ENCODE measurements at regions not wholly inside any gene's neighbourhood (a gene's known extent, or its start where the extent isn't known, plus 50 kb on each side); places are given as distances from the start of the nearest gene placed in this dataset.
"Not testable (repeated sequence)": the region's sequence is repeated elsewhere in the genome, so short reads cannot be mapped to it uniquely, and the experiment has no call there.

- no peak for DNase-seq (ENCODE audit: low read depth)
Observed at GRCh38 chr2:37570773-37571586, 100.5 kb downstream of the CDC42EP3 start.

DNA sequence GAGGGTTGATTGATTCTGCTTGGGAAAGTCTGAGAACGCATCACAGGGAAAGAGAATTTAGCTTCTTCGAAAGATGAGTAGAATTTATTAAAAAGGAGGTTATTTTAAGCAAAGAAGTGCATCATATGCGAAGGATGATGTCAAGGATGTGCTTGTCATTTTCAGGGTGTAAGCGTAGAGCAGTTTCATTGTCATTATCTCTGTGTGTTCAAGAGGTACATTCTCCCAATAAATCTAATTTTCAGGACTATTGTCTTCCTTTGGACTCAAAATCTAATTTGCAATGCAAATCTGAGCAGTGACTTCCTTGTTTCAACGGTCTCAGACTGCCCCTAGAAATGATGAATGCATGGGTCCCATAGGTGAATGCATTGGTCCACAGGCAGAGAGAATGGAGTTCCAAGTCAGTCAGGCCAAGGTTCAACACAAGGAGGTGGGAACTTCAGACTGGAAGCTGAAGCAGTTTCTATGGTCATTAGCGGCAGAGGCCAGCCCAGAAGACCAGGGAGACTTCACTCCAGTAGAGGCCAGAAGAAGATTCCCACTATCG is 99.8 kb downstream of the CDC42EP3 start:
- DNase-seq (ENCODE audit: low read depth) = no peak

DNA sequence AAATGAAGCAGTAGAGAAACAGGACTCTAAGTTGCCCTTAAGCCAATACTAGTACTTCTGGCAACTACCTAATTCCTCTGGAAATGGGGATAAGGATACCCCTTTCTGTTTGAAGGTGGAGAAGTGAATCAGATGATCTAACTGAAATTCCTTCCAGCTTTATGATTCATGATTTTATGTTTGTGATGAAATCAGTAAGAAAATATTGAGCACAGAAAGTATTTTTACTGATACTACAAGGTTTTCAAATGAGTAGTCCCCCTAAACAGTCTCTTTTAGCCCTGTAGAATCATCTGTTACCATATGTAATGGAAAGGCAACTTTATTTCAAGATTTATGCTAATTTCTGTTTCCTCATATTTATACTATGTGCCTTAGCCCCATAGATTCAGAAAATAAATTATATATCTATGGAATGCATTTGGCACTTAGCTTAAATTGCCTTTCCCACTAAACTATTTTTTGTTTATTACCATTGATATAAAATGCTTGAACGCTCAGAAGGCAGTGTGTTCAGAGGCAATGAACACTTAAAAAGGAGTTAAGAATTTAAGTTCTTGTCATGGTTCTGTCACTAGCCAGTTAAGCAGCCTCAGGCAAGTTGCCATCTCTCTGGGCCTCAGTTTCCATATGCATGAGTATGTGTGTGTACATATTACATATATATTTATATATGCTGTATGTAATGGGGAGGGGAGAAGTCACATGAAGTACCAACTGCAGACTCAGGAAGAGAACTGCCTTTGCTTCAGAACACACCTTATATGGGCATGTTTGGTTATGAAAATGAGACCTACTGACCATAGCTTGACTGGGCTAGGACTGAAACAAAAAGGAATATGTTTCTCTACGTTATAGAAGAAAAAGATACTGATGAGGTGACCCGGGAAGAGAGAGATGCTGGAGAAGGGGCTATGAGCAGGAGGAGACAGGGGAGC is 97.7 kb downstream of the CDC42EP3 start:
- DNase-seq (ENCODE audit: low read depth) = no peak

DNA sequence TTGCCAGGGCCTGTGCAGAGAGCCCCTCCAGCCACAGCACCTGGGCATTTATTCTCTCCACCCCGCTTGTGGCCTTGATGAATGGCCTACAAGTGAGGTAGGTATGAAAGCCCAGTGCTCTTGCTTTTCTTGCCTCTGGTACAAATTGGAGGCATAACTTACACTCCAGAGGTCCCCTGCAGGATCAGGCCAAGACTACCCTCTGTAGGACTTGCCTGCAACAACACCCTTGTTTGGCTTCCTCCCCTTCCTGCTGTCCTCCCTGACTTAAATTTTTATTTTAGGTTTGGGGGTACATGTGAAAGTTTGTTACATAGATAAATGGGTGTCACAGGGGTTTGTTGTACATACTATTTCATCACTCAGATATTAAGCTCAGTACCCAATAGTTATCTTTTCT is 95.7 kb downstream of the CDC42EP3 start:
- no peak for DNase-seq (ENCODE audit: low read depth)

DNA sequence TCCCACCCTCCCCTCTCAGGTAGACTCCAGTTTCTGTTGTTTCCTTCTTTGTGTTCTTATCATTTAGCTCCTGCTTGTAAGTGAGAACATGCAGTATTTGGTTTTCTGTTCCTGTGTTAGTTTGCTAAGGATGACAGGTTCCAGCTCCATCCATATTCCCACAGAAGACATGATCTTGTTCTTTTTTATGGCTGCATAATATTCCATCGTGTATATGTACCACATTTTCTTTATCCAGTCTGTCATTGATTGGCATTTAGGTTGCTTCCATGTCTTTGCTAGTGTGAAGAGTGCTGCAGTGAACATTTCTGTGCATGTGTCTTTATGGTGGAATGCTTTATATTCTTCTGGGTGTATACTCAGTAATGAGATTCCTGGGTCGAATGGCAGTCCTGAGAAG is 95.2 kb downstream of the CDC42EP3 start:
- DNase-seq (ENCODE audit: low read depth) = not testable (repeated sequence)

GRCh38 chr2:37576831-37577230 is 94.6 kb downstream of the CDC42EP3 start:
- no peak for DNase-seq (ENCODE audit: low read depth)

- DNase-seq (ENCODE audit: low read depth) = no peak
Observed at GRCh38 chr2:37579192-37579713, 92.2 kb downstream of the CDC42EP3 start.

DNA sequence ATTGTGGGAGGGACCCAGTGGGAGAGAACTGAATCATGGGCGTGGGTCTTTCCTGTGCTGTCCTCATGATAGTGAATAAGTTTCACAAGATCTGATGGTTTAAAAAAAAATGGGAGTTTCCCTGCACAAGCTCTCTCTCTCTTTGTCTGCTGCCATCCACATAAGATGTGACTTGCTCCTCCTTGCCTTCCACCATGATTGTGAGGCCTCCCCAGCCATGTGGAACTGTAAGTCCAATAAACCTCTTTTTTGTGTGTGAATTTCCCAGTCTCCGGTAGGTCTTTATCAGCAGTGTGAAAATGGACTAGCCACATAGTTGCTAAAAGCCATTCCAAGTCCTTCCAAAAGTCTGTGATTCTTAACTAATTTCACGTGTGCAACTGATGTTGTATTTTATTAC is 91.5 kb downstream of the CDC42EP3 start:
- not testable (repeated sequence) for DNase-seq (ENCODE audit: low read depth)

DNA sequence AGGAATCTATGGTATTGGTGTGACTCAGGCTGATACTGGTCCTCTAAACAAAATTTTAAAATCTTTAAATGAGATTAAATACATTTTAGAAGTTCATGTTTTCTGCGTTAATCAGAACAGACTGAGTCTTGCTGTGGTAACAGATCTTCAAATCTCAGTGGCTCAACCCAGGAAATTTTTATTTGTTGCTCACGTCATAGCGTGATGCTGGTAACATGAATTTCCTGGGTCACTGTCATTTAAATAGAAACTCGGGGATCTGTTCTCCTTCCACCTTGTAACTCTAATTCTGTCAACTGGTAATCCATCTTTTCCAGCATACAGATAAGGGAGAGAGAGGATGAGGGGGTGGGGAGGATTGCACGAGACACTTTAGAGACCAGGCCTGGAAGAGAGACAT is 90.0 kb downstream of the CDC42EP3 start:
- no peak for DNase-seq (ENCODE audit: low read depth)

- DNase-seq (ENCODE audit: low read depth) = no peak
Observed at GRCh38 chr2:37582481-37583220, 88.8 kb downstream of the CDC42EP3 start.

DNA sequence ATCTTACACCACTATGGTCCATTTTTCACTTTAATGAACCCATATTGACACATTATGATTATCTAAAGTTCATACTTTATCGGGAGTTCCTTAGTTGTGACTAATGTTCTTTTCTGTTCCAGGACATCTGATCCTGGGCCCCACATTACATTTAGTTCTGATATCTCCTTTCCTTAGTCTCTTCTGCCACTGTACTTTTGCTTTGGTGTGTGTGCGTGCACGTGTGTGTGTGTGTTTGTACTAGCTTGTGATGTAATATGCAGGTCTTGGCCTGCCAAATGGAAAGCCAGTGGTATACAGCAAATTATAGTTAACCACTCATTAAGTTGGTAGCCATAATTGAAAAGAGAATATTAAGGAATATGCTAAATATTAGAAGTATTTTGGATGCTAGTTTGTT is 88.0 kb downstream of the CDC42EP3 start:
- no peak for DNase-seq (ENCODE audit: low read depth)

DNA sequence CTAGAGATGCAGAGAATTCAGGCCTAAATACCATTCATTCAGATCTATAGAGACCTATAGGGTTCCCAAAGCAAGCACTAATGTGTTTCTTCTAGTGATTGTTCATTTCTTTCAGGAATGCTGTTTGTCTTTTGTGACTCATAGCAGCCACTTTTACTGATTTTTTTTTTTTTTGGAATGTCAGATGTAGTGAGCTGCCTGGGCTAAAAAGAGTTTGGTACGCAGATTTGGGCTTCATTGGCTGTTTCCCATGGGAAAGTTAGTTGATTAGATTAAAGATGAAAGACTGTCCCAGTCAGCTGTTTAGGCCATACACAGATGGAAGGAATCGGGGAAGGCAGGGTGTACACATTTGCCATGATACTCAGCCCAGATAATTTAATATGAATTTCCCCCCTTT is 87.6 kb downstream of the CDC42EP3 start:
- no peak for DNase-seq (ENCODE audit: low read depth)

GRCh38 chr2:37585295-37585908 is 86.0 kb downstream of the CDC42EP3 start:
- DNase-seq (ENCODE audit: low read depth) = no peak

DNA sequence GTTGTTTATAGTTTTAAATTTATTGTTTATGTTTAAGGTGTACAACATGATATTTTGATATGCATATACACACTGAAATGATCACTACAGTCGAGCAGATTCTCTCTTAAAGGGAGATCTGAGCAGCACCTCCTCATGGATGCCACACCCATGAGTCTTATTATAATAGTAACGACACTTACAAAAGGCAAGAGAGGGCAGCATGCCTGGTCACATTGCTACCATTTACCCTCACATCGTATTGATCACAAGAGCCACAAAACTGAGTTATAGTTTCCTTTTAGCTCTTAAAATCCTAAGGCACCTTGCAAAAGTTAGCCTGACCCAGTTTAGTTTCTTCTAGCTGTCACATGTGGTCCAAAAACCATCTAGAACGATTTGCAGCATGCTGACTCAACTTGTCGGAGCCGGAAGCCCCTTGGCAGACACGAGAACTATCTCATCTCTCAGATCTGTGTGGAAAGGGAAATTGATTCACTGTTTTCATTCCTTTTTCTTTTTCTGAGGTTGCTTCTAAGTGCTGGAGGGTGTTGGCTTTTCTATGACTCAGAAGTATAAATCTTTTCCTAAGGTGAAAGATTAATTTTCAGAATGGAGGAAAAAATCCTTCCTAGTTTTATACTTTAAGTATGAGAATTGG is 85.3 kb downstream of the CDC42EP3 start:
- peak; percentile 42 for DNase-seq (ENCODE audit: low read depth)

DNA sequence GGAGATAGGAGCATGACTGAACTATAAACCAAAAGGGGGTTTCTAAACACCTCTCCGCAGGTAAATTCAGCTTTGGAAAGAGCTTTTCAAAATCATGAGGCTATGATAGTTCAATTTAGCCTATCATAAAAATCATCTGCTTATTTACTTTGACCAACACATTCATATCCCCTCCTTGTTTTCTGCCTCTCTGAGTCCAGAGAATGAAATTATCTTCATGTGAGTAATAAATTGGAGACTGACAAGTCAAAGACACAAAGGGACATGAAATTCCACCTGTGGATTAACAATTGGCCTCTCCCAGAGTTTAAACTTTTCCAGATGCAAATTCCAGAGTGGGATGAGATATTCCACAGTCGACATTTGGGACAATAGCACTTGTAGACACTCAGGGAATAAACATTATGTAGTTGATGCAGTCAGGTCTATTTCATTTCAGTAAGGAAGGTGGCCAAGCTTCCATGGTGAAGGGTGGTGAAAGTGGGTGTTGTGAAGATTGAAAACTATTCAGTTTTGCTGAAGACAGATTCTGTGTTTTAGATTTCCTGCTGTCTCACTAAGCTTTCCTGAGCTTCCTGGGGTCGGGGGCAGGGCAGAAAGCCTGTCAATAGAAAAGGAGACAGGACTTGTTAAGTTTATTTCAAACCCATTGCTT is 84.7 kb downstream of the CDC42EP3 start:
- no peak for DNase-seq (ENCODE audit: low read depth)

GRCh38 chr2:37587817-37588216 is 83.6 kb downstream of the CDC42EP3 start:
- no peak for DNase-seq (ENCODE audit: low read depth)

- no peak for DNase-seq (ENCODE audit: low read depth)
Observed at GRCh38 chr2:37588316-37588777, 83.1 kb downstream of the CDC42EP3 start.

DNA sequence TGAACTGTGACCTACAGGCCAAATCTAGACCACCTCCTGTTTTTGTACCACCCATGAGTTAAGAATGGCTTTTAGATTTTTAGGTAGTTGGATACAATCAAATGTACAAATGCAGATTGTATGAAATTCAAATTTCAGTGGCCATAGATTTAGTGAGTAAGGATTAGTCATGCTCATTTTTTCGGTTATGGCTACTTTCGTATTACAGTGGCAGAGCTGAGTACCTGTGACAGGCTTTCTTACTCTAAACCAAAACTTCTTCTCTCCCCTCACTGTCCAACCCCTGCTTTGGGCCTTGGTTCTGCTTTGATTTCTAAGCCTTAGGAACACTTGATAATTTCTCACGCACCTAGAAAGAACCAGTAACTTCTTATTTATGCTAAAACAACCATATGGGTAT is 82.1 kb downstream of the CDC42EP3 start:
- DNase-seq (ENCODE audit: low read depth) = no peak

- DNase-seq (ENCODE audit: low read depth) = no peak
Observed at GRCh38 chr2:37590119-37590571, 81.3 kb downstream of the CDC42EP3 start.

Measured in stimulated activated CD8-positive, alpha-beta memory T cell treated with anti-CD3 and anti-CD28 coated beads, Interleukin-4, amount 100 ng/mL, for 24 hours (primary cell).